HG02571 (cell line): ENCODE measurements at regions not wholly inside any gene's neighbourhood (a gene's known extent, or its start where the extent isn't known, plus 50 kb on each side); places are given as distances from the start of the nearest gene placed in this dataset.

ENCODE experiments used
- ATAC-seq: cut with Tn5 transposase; IDR thresholded peaks from one replicate; pipeline ENCODE4 v1.9.1; 2021; ENCODE audit warnings: mild to moderate bottlenecking, moderate library complexity; ENCODE audit not compliant: unreplicated experiment

GRCh38 chr2:162992828-162993227, 154.3 kb upstream of the KCNH7 start:
- ATAC-seq = no peak

GRCh38 chr2:162989507-162989906, 150.9 kb upstream of the KCNH7 start:
- ATAC-seq = no peak

GRCh38 chr2:162974771-162975170, 136.2 kb upstream of the KCNH7 start:
- ATAC-seq = no peak

- no peak for ATAC-seq
These were observed 133.8 kb upstream of the KCNH7 start for GRCh38 chr2:162972383-162972782.

GRCh38 chr2:162968306-162968705, 129.7 kb upstream of the KCNH7 start:
- no peak for ATAC-seq

GRCh38 chr2:162967811-162968210, 129.2 kb upstream of the KCNH7 start:
- no peak for ATAC-seq

- ATAC-seq = no peak
These were observed 128.6 kb upstream of the KCNH7 start for GRCh38 chr2:162967147-162967546.

- no peak for ATAC-seq
These were observed 126.6 kb upstream of the KCNH7 start for GRCh38 chr2:162965191-162965590.

GRCh38 chr2:162964513-162964912, 125.9 kb upstream of the KCNH7 start:
- no peak for ATAC-seq

- ATAC-seq = no peak
These were observed 124.6 kb upstream of the KCNH7 start for GRCh38 chr2:162963156-162963555.

- no peak for ATAC-seq
These were observed 107.2 kb upstream of the KCNH7 start for GRCh38 chr2:162945785-162946184.

- no peak for ATAC-seq
These were observed 99.8 kb upstream of the KCNH7 start for GRCh38 chr2:162938387-162938786.

GRCh38 chr2:162934191-162934590, 95.6 kb upstream of the KCNH7 start:
- no peak for ATAC-seq

- no peak for ATAC-seq
These were observed 93.8 kb upstream of the KCNH7 start for GRCh38 chr2:162932416-162932815.

GRCh38 chr2:162929571-162929970, 91.0 kb upstream of the KCNH7 start:
- ATAC-seq = no peak

GRCh38 chr2:162928356-162928755, 89.8 kb upstream of the KCNH7 start:
- no peak for ATAC-seq

GRCh38 chr2:162926907-162927306, 88.3 kb upstream of the KCNH7 start:
- ATAC-seq = no peak

- no peak for ATAC-seq
These were observed 87.9 kb upstream of the KCNH7 start for GRCh38 chr2:162926501-162926900.

GRCh38 chr2:162925595-162925994, 87.0 kb upstream of the KCNH7 start:
- ATAC-seq = no peak

GRCh38 chr2:162919111-162919510, 80.5 kb upstream of the KCNH7 start:
- no peak for ATAC-seq

GRCh38 chr2:162917626-162918025, 79.1 kb upstream of the KCNH7 start:
- no peak for ATAC-seq

- ATAC-seq = no peak
These were observed 77.8 kb upstream of the KCNH7 start for GRCh38 chr2:162916286-162916801.

- ATAC-seq = no peak
These were observed 77.3 kb upstream of the KCNH7 start for GRCh38 chr2:162915858-162916257.

- no peak for ATAC-seq
These were observed 75.6 kb upstream of the KCNH7 start for GRCh38 chr2:162914161-162914560.
